ENCODE measurements at regions not wholly inside any gene's neighbourhood (a gene's known extent, or its start where the extent isn't known, plus 50 kb on each side); places are given as distances from the start of the nearest gene placed in this dataset.

GRCh38 chr3:102114264-102114979 lies 265.1 kb downstream of the NFKBIZ start:
- peak overlapping the region; percentile 92 for H3K27ac Mint-ChIP-seq
- no peak overlapping the region for H3K4me3 Mint-ChIP-seq
- TF ChIP-seq CTCF (IDR thresholded peaks at IDR 0.05; ENCODE audit: unreplicated experiment), result no peak
- peaks cover 8% of the 10 kb centered on the region for H3K36me3 Mint-ChIP-seq
- no peak for DNase-seq (ENCODE audit: low spot score in 2 of 2, unreplicated experiment in 2 of 2)
- no peaks in the 10 kb centered on the region for H3K27me3 Mint-ChIP-seq (ENCODE audit: low read depth)
- H3K9me3 Mint-ChIP-seq, result peaks cover 26% of the 10 kb centered on the region
- H3K4me1 Mint-ChIP-seq, result peaks cover 28% of the 10 kb centered on the region

- TF ChIP-seq CTCF (IDR thresholded peaks at IDR 0.05; ENCODE audit: unreplicated experiment), result no peak
Measured at GRCh38 chr3:102122527-102122926, 273.2 kb downstream of the NFKBIZ start.

GRCh38 chr3:102123590-102124190 lies 274.4 kb downstream of the NFKBIZ start:
- Mint-ChIP-seq H3K27me3 (ENCODE audit: low read depth) (no peaks in the 10 kb centered on the region), H3K4me3 (no peak overlapping the region), H3K4me1 (no peaks in the 10 kb centered on the region), H3K36me3 (peaks cover 17% of the 10 kb centered on the region), H3K27ac (no peak overlapping the region), H3K9me3 (peaks cover 61% of the 10 kb centered on the region)
- TF ChIP-seq CTCF (IDR thresholded peaks at IDR 0.05; ENCODE audit: unreplicated experiment), result no peak
- DNase-seq (ENCODE audit: low spot score in 2 of 2, unreplicated experiment in 2 of 2), result no peak

More at GRCh38 chr3:102122527-102122926, 273.2 kb downstream of the NFKBIZ start:
- Mint-ChIP-seq H3K27me3 (ENCODE audit: low read depth) (no peaks in the 10 kb centered on the region), H3K4me3 (no peak overlapping the region), H3K4me1 (no peaks in the 10 kb centered on the region), H3K9me3 (peaks cover 69% of the 10 kb centered on the region), H3K27ac (no peak overlapping the region), H3K36me3 (peaks cover 23% of the 10 kb centered on the region)
- DNase-seq (ENCODE audit: low spot score in 2 of 2, unreplicated experiment in 2 of 2), result no peak

- DNase-seq (ENCODE audit: low spot score in 2 of 2, unreplicated experiment in 2 of 2), result no peak
- no peak for TF ChIP-seq CTCF (IDR thresholded peaks at IDR 0.05; ENCODE audit: unreplicated experiment)
- Mint-ChIP-seq H3K27ac (no peak overlapping the region), H3K27me3 (ENCODE audit: low read depth) (no peaks in the 10 kb centered on the region), H3K4me1 (no peaks in the 10 kb centered on the region), H3K4me3 (no peak overlapping the region), H3K9me3 (peaks cover 55% of the 10 kb centered on the region), H3K36me3 (peaks cover 14% of the 10 kb centered on the region)
Measured at GRCh38 chr3:102124282-102124681, 275.0 kb downstream of the NFKBIZ start.

- Mint-ChIP-seq H3K4me1 (no peaks in the 10 kb centered on the region), H3K27ac (no peak overlapping the region), H3K36me3 (peaks cover 14% of the 10 kb centered on the region), H3K9me3 (peaks cover 50% of the 10 kb centered on the region), H3K27me3 (ENCODE audit: low read depth) (no peaks in the 10 kb centered on the region), H3K4me3 (no peak overlapping the region)
- no peak for DNase-seq (ENCODE audit: low spot score in 2 of 2, unreplicated experiment in 2 of 2)
- no peak for TF ChIP-seq CTCF (IDR thresholded peaks at IDR 0.05; ENCODE audit: unreplicated experiment)
Measured at GRCh38 chr3:102124704-102125103, 275.4 kb downstream of the NFKBIZ start.
